H1 (cell line): ENCODE measurements at regions not wholly inside any gene's neighbourhood (a gene's known extent, or its start where the extent isn't known, plus 50 kb on each side); places are given as distances from the start of the nearest gene placed in this dataset.

Source experiments
- ATF2 ChIP-seq: IDR thresholded peaks from 2 replicates; pipeline ENCODE4 v1.6.1; 2012; ENCODE audit warnings: low read length, inconsistent platforms
- BCL11A ChIP-seq, 2 experiments: IDR thresholded peaks; one replicate each; pipeline ENCODE4 v1.6.1; 2011; ENCODE audit warnings: low read depth in 2 of 2, low read length in 2 of 2, mild to moderate bottlenecking in 2 of 2
- CBX5 ChIP-seq: fragments of 300-800, 300-1000 bp; sonication (generic); IDR thresholded peaks from 2 replicates; pipeline ENCODE4 v1.7.1; 2016; ENCODE audit warnings: antibody characterized with exemption, low read length, low read depth
- KDM1A ChIP-seq: fragments of 200-600, 300-600 bp; sonication (generic); IDR thresholded peaks from 2 replicates; pipeline ENCODE4 v1.7.1; 2016; ENCODE audit warnings: mild to moderate bottlenecking, low read length, borderline replicate concordance
- MAFK ChIP-seq: IDR thresholded peaks from 2 replicates; pipeline ENCODE4 v1.6.1; 2012; ENCODE audit warnings: low read depth, mild to moderate bottlenecking, improper control_type of control experiment, low read length
- POLR2A ChIP-seq, 2 experiments: IDR thresholded peaks; 1 replicate in 1 of 2; 2 replicates in 1 of 2; pipeline ENCODE4 v1.6.1; 2011; ENCODE audit warnings: low read depth in 2 of 2, low read length in 2 of 2, mild to moderate bottlenecking in 2 of 2; ENCODE audit errors: control extremely low read depth in 1 of 2
- POU5F1 ChIP-seq: IDR thresholded peaks from 2 replicates; pipeline ENCODE4 v1.6.1; 2011; ENCODE audit warnings: low read depth, mild to moderate bottlenecking, low read length, moderate library complexity
- RFX5 ChIP-seq: IDR thresholded peaks from 2 replicates; pipeline ENCODE4 v1.6.1; 2011; ENCODE audit warnings: low read depth, low read length, improper control_type of control experiment, borderline replicate concordance
- SP4 ChIP-seq: IDR thresholded peaks from 2 replicates; pipeline ENCODE4 v1.6.1; 2012; ENCODE audit warnings: low read length, inconsistent platforms
- SUZ12 ChIP-seq: fragments of 200-600 bp; sonication (generic); IDR thresholded peaks from 2 replicates; pipeline ENCODE4 v1.6.1; 2012; ENCODE audit warnings: mild to moderate bottlenecking, inconsistent platforms, low read length, moderate library complexity, mixed read lengths
- TCF12 ChIP-seq: IDR thresholded peaks from 2 replicates; pipeline ENCODE4 v1.6.1; 2011; ENCODE audit warnings: low read depth, mild to moderate bottlenecking, low read length

- TF ChIP-seq SUZ12 (no peak), MAFK (peak; percentile 36; the same call in 1 of the 2 replicates), POLR2A (IDR thresholded peaks at IDR 0.05; ENCODE audit: control extremely low read depth in 1 of 2, low read depth in 2 of 2, low read length in 2 of 2) (no peak; a peak in 1 of 3 replicates), CBX5 (no peak), RFX5 (no peak), BCL11A (IDR thresholded peaks at IDR 0.05; ENCODE audit: low read depth in 2 of 2, low read length in 2 of 2) (peak in 1 of 2 experiments; percentile 84), ATF2 (peak; percentile 90), POU5F1 (0 out of 2 replicates have a peak, but pooled peaks have one; percentile 53), SP4 (no peak), TCF12 (peak; percentile 96), KDM1A (no peak)
Observed at GRCh38 chr13:59447846-59448620, 715.7 kb downstream of the DIAPH3 start (continued).
